ENCODE measurements at regions not wholly inside any gene's neighbourhood (a gene's known extent, or its start where the extent isn't known, plus 50 kb on each side); places are given as distances from the start of the nearest gene placed in this dataset.

- Histone ChIP-seq H3K27me3 (no peaks in the 10 kb centered on the region), H3K9me3 (no peaks in the 10 kb centered on the region), H3K27ac (no peak overlapping the region), H3K4me1 (no peaks in the 10 kb centered on the region), H3K4me3 (replicated peaks in 1 of 3) (no peak overlapping the region), H3K36me3 (no peaks in the 10 kb centered on the region)
- intact Hi-C loops (cut with DNase I), result no loop called here
- no peak for TF ChIP-seq POLR2A (IDR thresholded peaks at IDR 0.05)
- no peak for TF ChIP-seq CTCF (IDR thresholded peaks at IDR 0.05)
- DNase-seq, result no peak
- WGBS, 2 donors, result 92 to 95% methylated on average over 8 of the region's 8 CpGs
Measured at GRCh38 chr1:232207073-232207866, 422.7 kb downstream of the SIPA1L2 start.

GRCh38 chr1:232204269-232204668, 425.7 kb downstream of the SIPA1L2 start:
- Histone ChIP-seq H3K27me3 (no peaks in the 10 kb centered on the region), H3K4me3 (replicated peaks in 1 of 3) (no peak overlapping the region), H3K4me1 (no peaks in the 10 kb centered on the region), H3K36me3 (no peaks in the 10 kb centered on the region), H3K9me3 (no peaks in the 10 kb centered on the region), H3K27ac (no peak overlapping the region)
- DNase-seq, result no peak
- TF ChIP-seq POLR2A (IDR thresholded peaks at IDR 0.05) (no peak), CTCF (IDR thresholded peaks at IDR 0.05) (no peak)
- intact Hi-C loops (cut with DNase I), result no loop called here

- H3K27ac ChIP-seq, result no peak overlapping the region
- intact Hi-C loops (cut with DNase I), result no loop called here
- WGBS, 2 donors, result 93% methylated on average over 7 of the region's 7 CpGs
- no peaks in the 10 kb centered on the region for H3K9me3 ChIP-seq
- TF ChIP-seq POLR2A (IDR thresholded peaks at IDR 0.05), result no peak
- no peak for TF ChIP-seq CTCF (IDR thresholded peaks at IDR 0.05)
- H3K36me3 ChIP-seq, result no peaks in the 10 kb centered on the region
- no peak for DNase-seq
- no peaks in the 10 kb centered on the region for H3K4me1 ChIP-seq
- H3K27me3 ChIP-seq, result no peaks in the 10 kb centered on the region
- H3K4me3 ChIP-seq (replicated peaks in 1 of 3), result no peak overlapping the region
Measured at GRCh38 chr1:232201024-232201423, 428.9 kb downstream of the SIPA1L2 start.

- 89 to 92% methylated on average over 1 of the region's 1 CpG for WGBS, 2 donors
- no peaks in the 10 kb centered on the region for H3K27me3 ChIP-seq
- no peak overlapping the region for H3K27ac ChIP-seq
- no peak for DNase-seq
- intact Hi-C loops (cut with DNase I), result no loop called here
- no peak overlapping the region for H3K4me3 ChIP-seq (replicated peaks in 1 of 3)
- TF ChIP-seq POLR2A (IDR thresholded peaks at IDR 0.05), result no peak
- TF ChIP-seq CTCF (IDR thresholded peaks at IDR 0.05), result no peak
- H3K9me3 ChIP-seq, result no peaks in the 10 kb centered on the region
- H3K36me3 ChIP-seq, result no peaks in the 10 kb centered on the region
- H3K4me1 ChIP-seq, result no peaks in the 10 kb centered on the region
Measured at GRCh38 chr1:232196042-232196441, 433.9 kb downstream of the SIPA1L2 start.

GRCh38 chr1:232194424-232194823, 435.5 kb downstream of the SIPA1L2 start:
- Histone ChIP-seq H3K4me3 (replicated peaks in 1 of 3) (no peak overlapping the region), H3K9me3 (no peaks in the 10 kb centered on the region), H3K4me1 (no peaks in the 10 kb centered on the region), H3K27me3 (no peaks in the 10 kb centered on the region), H3K36me3 (no peaks in the 10 kb centered on the region), H3K27ac (no peak overlapping the region)
- 93 to 94% methylated on average over 1 of the region's 1 CpG for WGBS, 2 donors
- intact Hi-C loops (cut with DNase I), result no loop called here
- TF ChIP-seq CTCF (IDR thresholded peaks at IDR 0.05), result no peak
- TF ChIP-seq POLR2A (IDR thresholded peaks at IDR 0.05), result no peak
- no peak for DNase-seq
